ENCODE measurements at regions not wholly inside any gene's neighbourhood (a gene's known extent, or its start where the extent isn't known, plus 50 kb on each side); places are given as distances from the start of the nearest gene placed in this dataset.

DNA sequence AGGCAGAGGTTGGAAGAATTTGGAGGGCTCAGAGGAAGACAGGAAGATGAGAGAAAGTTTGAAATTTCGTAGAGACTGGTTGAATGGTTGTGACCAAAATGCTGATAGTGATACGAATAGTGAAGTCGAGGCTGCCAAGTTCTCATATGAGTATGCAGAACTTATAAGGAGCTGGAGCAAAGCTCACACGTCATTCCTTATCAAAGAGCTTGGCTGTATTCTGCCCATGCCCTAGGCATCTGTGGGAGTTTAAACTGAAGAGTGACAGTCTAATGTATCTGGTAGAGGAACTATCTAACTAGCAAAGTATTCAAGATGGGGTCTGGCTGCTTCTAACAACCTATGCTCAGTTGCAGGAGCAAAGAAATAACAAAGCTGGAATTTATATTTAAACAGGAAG is 102.1 kb downstream of the PCDH18 start:
- H3K4me1 ChIP-seq (ENCODE audit: control insufficient read depth, insufficient read depth, low read length), result no peaks in the 10 kb centered on the region
- no peak for TF ChIP-seq HOXC10 (CRISPR knock-in tag; IDR thresholded peaks at IDR 0.05)
- no peak for TF ChIP-seq ZNF114 (tag by site-specific recombination; IDR thresholded peaks at IDR 0.05)
- TF ChIP-seq, protein P1, sequence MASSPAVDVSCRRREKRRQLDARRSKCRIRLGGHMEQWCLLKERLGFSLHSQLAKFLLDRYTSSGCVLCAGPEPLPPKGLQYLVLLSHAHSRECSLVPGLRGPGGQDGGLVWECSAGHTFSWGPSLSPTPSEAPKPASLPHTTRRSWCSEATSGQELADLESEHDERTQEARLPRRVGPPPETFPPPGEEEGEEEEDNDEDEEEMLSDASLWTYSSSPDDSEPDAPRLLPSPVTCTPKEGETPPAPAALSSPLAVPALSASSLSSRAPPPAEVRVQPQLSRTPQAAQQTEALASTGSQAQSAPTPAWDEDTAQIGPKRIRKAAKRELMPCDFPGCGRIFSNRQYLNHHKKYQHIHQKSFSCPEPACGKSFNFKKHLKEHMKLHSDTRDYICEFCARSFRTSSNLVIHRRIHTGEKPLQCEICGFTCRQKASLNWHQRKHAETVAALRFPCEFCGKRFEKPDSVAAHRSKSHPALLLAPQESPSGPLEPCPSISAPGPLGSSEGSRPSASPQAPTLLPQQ (tag by site-specific recombination; IDR thresholded peaks at IDR 0.05), result no peak
- no peak for TF ChIP-seq SCRT2 (tag by site-specific recombination; IDR thresholded peaks at IDR 0.05)
- no peak for TF ChIP-seq ZNF169 (tag by site-specific recombination; IDR thresholded peaks at IDR 0.05)
- TF ChIP-seq, protein P2, sequence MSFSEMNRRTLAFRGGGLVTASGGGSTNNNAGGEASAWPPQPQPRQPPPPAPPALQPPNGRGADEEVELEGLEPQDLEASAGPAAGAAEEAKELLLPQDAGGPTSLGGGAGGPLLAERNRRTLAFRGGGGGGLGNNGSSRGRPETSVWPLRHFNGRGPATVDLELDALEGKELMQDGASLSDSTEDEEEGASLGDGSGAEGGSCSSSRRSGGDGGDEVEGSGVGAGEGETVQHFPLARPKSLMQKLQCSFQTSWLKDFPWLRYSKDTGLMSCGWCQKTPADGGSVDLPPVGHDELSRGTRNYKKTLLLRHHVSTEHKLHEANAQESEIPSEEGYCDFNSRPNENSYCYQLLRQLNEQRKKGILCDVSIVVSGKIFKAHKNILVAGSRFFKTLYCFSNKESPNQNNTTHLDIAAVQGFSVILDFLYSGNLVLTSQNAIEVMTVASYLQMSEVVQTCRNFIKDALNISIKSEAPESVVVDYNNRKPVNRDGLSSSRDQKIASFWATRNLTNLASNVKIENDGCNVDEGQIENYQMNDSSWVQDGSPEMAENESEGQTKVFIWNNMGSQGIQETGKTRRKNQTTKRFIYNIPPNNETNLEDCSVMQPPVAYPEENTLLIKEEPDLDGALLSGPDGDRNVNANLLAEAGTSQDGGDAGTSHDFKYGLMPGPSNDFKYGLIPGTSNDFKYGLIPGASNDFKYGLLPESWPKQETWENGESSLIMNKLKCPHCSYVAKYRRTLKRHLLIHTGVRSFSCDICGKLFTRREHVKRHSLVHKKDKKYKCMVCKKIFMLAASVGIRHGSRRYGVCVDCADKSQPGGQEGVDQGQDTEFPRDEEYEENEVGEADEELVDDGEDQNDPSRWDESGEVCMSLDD (tag by site-specific recombination; IDR thresholded peaks at IDR 0.05), result no peak
- no peak for TF ChIP-seq ZNF121 (tag by site-specific recombination; IDR thresholded peaks at IDR 0.05)
- no peak for TF ChIP-seq ZNF354C (tag by site-specific recombination; IDR thresholded peaks at IDR 0.05; ENCODE audit: borderline replicate concordance, low read depth)
- TF ChIP-seq ZNF37A (tag by site-specific recombination; IDR thresholded peaks at IDR 0.05), result no peak
- ChIA-PET CTCF (no interaction called here), POLR2A (no interaction called here)
- H3K4me3 ChIP-seq (ENCODE audit: low read depth, low read length), result no peak overlapping the region
- no peaks in the 10 kb centered on the region for H3K9me3 ChIP-seq (ENCODE audit: control insufficient read depth, insufficient read depth, low read depth, low read length)
- H3K36me3 ChIP-seq (ENCODE audit: control insufficient read depth in 2 of 2, insufficient read depth in 1 of 2, low read length in 2 of 2), result no peaks in the 10 kb centered on the region
- H3K27ac ChIP-seq (ENCODE audit: extremely low read depth, low read depth, low read length), result no peak overlapping the region

DNA sequence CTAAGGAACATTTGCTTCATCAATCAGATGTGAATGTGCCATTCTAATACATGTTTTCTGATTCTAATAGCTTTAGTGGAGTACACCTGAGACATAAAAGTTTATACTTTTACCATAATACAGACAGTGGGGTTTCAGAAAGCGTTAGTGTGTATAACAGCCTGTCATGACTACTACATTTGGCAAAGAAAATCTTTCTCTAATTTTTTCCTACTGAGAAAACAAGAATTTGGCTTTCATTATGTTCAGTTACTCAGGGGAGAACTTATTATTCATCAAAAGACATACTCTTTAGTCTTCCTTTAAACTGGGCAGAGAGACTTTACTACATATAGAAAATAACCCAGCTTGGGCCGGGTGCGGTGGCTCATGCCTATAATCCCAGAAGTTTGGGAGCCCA is 104.9 kb downstream of the PCDH18 start:
- TF ChIP-seq ZEB2 (tag by site-specific recombination; IDR thresholded peaks at IDR 0.05) (no peak), ZNF248 (tag by site-specific recombination; IDR thresholded peaks at IDR 0.05) (no peak), ZNF785 (tag by site-specific recombination; IDR thresholded peaks at IDR 0.05) (no peak), RBAK (tag by site-specific recombination; IDR thresholded peaks at IDR 0.05) (no peak), ZNF133 (tag by site-specific recombination; IDR thresholded peaks at IDR 0.05) (no peak), ZNF19 (tag by site-specific recombination; IDR thresholded peaks at IDR 0.05; ENCODE audit: low read depth) (no peak), ZNF473 (tag by site-specific recombination; IDR thresholded peaks at IDR 0.05) (no peak), ZNF596 (tag by site-specific recombination; IDR thresholded peaks at IDR 0.05) (no peak), ZBTB1 (tag by site-specific recombination; IDR thresholded peaks at IDR 0.05) (no peak), ZNF664 (tag by site-specific recombination; IDR thresholded peaks at IDR 0.05) (no peak), ZBTB20 (tag by site-specific recombination; IDR thresholded peaks at IDR 0.05) (no peak), ZNF10 (tag by site-specific recombination; IDR thresholded peaks at IDR 0.05) (no peak), ZNF76 (tag by site-specific recombination; IDR thresholded peaks at IDR 0.05; ENCODE audit: borderline replicate concordance, low read depth) (no peak), MYNN (tag by site-specific recombination; IDR thresholded peaks at IDR 0.05; ENCODE audit: borderline replicate concordance) (no peak), ZNF624 (tag by site-specific recombination; IDR thresholded peaks at IDR 0.05) (no peak), ZNF266 (tag by site-specific recombination; IDR thresholded peaks at IDR 0.05; ENCODE audit: low read depth) (no peak)
- TF ChIP-seq, protein P3, sequence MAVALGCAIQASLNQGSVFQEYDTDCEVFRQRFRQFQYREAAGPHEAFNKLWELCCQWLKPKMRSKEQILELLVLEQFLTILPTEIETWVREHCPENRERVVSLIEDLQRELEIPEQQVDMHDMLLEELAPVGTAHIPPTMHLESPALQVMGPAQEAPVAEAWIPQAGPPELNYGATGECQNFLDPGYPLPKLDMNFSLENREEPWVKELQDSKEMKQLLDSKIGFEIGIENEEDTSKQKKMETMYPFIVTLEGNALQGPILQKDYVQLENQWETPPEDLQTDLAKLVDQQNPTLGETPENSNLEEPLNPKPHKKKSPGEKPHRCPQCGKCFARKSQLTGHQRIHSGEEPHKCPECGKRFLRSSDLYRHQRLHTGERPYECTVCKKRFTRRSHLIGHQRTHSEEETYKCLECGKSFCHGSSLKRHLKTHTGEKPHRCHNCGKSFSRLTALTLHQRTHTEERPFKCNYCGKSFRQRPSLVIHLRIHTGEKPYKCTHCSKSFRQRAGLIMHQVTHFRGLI (tag by site-specific recombination; IDR thresholded peaks at IDR 0.05), result no peak
- TF ChIP-seq, protein P4, sequence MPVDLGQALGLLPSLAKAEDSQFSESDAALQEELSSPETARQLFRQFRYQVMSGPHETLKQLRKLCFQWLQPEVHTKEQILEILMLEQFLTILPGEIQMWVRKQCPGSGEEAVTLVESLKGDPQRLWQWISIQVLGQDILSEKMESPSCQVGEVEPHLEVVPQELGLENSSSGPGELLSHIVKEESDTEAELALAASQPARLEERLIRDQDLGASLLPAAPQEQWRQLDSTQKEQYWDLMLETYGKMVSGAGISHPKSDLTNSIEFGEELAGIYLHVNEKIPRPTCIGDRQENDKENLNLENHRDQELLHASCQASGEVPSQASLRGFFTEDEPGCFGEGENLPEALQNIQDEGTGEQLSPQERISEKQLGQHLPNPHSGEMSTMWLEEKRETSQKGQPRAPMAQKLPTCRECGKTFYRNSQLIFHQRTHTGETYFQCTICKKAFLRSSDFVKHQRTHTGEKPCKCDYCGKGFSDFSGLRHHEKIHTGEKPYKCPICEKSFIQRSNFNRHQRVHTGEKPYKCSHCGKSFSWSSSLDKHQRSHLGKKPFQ (tag by site-specific recombination; IDR thresholded peaks at IDR 0.05), result no peak
- TF ChIP-seq, protein P5, sequence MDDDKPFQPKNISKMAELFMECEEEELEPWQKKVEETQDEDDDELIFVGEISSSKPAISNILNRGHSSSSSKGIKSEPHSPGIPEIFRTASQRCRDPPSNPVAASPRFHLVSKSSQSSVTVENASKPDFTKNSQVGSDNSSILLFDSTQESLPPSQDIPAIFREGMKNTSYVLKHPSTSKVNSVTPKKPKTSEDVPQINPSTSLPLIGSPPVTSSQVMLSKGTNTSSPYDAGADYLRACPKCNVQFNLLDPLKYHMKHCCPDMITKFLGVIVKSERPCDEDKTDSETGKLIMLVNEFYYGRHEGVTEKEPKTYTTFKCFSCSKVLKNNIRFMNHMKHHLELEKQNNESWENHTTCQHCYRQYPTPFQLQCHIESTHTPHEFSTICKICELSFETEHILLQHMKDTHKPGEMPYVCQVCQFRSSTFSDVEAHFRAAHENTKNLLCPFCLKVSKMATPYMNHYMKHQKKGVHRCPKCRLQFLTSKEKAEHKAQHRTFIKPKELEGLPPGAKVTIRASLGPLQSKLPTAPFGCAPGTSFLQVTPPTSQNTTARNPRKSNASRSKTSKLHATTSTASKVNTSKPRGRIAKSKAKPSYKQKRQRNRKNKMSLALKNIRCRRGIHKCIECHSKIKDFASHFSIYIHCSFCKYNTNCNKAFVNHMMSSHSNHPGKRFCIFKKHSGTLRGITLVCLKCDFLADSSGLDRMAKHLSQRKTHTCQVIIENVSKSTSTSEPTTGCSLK (tag by site-specific recombination; IDR thresholded peaks at IDR 0.05), result no peak
- H3K27ac ChIP-seq (ENCODE audit: extremely low read depth, low read depth, low read length), result no peak overlapping the region
- H3K9me3 ChIP-seq (ENCODE audit: control insufficient read depth, insufficient read depth, low read depth, low read length), result no peaks in the 10 kb centered on the region
- POLR2A ChIA-PET, result no interaction called here
- H3K4me3 ChIP-seq (ENCODE audit: low read depth, low read length), result no peak overlapping the region
- no peaks in the 10 kb centered on the region for H3K4me1 ChIP-seq (ENCODE audit: control insufficient read depth, insufficient read depth, low read length)
- CTCF ChIA-PET, result interaction anchor here (0.6 kb wide), 1 partner anchor 15 kb away, joined by 4 read pairs; no protein-coding TSS in a partner anchor
- H3K36me3 ChIP-seq (ENCODE audit: control insufficient read depth in 2 of 2, insufficient read depth in 1 of 2, low read length in 2 of 2), result no peaks in the 10 kb centered on the region
